ENCODE measurements at regions not wholly inside any gene's neighbourhood (a gene's known extent, or its start where the extent isn't known, plus 50 kb on each side); places are given as distances from the start of the nearest gene placed in this dataset.

- TF ChIP-seq CTCF (IDR thresholded peaks at IDR 0.05; ENCODE audit: low read length) (no peak), EZH2 (IDR thresholded peaks at IDR 0.05; ENCODE audit: borderline replicate concordance, low read length) (no peak)
Observed at GRCh38 chrX:114015966-114016365, 567.9 kb upstream of the HTR2C start.

Data from OCI-LY1 (cell line).